ENCODE measurements at regions not wholly inside any gene's neighbourhood (a gene's known extent, or its start where the extent isn't known, plus 50 kb on each side); places are given as distances from the start of the nearest gene placed in this dataset.

DNA sequence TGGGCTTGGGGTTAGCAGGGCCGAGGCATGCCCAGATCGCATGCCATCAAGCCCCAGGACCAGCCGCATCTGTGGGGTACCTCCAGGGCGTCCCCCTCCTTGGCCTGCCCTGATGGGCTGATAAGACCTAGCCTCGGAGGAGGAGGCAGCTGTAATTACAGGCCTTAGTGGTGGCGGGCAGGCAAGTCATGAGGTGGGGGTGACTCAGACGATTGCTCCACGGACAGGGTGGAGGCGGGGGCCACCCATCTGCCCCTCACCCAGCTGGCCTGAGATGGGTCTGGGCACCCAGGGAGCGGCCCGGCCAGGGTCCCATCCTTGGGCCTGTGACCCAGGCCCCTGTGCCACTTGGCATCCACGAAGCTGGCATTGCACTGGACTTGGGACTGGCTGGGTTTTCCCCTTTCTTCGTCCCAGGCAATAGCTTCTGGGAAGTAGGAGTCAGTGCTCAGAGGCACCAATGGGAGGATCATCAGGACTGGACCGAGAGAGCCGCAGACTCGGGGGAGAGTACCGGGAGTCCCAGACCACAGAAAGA, 57.5 kb downstream of the CEBPB start:
- TF ChIP-seq, protein P1, sequence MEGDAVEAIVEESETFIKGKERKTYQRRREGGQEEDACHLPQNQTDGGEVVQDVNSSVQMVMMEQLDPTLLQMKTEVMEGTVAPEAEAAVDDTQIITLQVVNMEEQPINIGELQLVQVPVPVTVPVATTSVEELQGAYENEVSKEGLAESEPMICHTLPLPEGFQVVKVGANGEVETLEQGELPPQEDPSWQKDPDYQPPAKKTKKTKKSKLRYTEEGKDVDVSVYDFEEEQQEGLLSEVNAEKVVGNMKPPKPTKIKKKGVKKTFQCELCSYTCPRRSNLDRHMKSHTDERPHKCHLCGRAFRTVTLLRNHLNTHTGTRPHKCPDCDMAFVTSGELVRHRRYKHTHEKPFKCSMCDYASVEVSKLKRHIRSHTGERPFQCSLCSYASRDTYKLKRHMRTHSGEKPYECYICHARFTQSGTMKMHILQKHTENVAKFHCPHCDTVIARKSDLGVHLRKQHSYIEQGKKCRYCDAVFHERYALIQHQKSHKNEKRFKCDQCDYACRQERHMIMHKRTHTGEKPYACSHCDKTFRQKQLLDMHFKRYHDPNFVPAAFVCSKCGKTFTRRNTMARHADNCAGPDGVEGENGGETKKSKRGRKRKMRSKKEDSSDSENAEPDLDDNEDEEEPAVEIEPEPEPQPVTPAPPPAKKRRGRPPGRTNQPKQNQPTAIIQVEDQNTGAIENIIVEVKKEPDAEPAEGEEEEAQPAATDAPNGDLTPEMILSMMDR (conservative IDR thresholded peaks at IDR 0.05; ENCODE audit: low read depth, low read length): no peak
- TF ChIP-seq EZH2phosphoT487 (IDR thresholded peaks at IDR 0.05; ENCODE audit: borderline replicate concordance, low read length) (no peak), EZH2 (IDR thresholded peaks at IDR 0.05; ENCODE audit: low read length, unreplicated experiment) (no peak)
